A673 (cell line): ENCODE measurements at regions not wholly inside any gene's neighbourhood (a gene's known extent, or its start where the extent isn't known, plus 50 kb on each side); places are given as distances from the start of the nearest gene placed in this dataset.

Experiments used
- CTCF ChIP-seq: fragments of 300-800, 200-600 bp; sonication (generic); conservative IDR thresholded peaks from 2 replicates; pipeline ENCODE4 v1.5.1; 2017; ENCODE audit warnings: low read depth, mild to moderate bottlenecking, antibody characterized with exemption, low read length, moderate library complexity, mixed read lengths
- EZH2 ChIP-seq: fragments of 200-600 bp; sonication (generic); IDR thresholded peaks from 2 replicates; pipeline ENCODE4 v1.6.1; 2017; ENCODE audit warnings: borderline replicate concordance, low read depth, mild to moderate bottlenecking, mixed read lengths, antibody characterized with exemption, low read length; ENCODE audit not compliant: poor library complexity, severe bottlenecking

- no peak for TF ChIP-seq EZH2
- no peak for TF ChIP-seq CTCF
Measured at GRCh38 chr2:14094592-14094991, 537.9 kb upstream of the LRATD1 start.
